ENCODE measurements at regions not wholly inside any gene's neighbourhood (a gene's known extent, or its start where the extent isn't known, plus 50 kb on each side); places are given as distances from the start of the nearest gene placed in this dataset.

- TF ChIP-seq CTCF (IDR thresholded peaks at IDR 0.05) (no peak), POLR2AphosphoS5 (IDR thresholded peaks at IDR 0.05) (no peak), POLR2A (IDR thresholded peaks at IDR 0.05) (no peak)
Measured at GRCh38 chr4:130653842-130654241, 1557.9 kb downstream of the C4orf33 start.
